K562 (cell line): ENCODE measurements at regions not wholly inside any gene's neighbourhood (a gene's known extent, or its start where the extent isn't known, plus 50 kb on each side); places are given as distances from the start of the nearest gene placed in this dataset.

Source experiments
- ATAC-seq: fragments of 200-7000 bp; cut with Tn5 transposase; 3 replicates; pipeline ENCODE4 v1.9.1; 2020; ENCODE audit warnings: moderate library complexity
- BruUV-seq: library from RNA; stranded (reverse); fragments of 400-500 nt; replicated peaks from 2 replicates; lab custom pipeline; 2021; lab: Mats Ljungman, UMichigan
- CTCF ChIA-PET: fragments of 300-600 bp; formaldehyde crosslinking; extraction: SDS; loops from one replicate; lab custom pipeline; 2021; ENCODE audit warnings: low intra/inter-chr PET ratio; lab: Yijun Ruan, JAX
- POLR2A ChIA-PET: fragments of 300-600, 350-650 bp; sonication (Branson Sonifier 250); formaldehyde crosslinking; extraction: SDS; loops from one replicate; lab custom pipeline; 2021; ENCODE audit warnings: antibody characterized with exemption, inconsistent platforms; lab: Yijun Ruan, JAX
- DNase-seq, 4 experiments: peaks; one replicate each; pipeline versions ENCODE4 v3.0.0 to v3.0.0-alpha.2; 2011 to 2018; ENCODE audit warnings: low spot score in 3 of 4, mixed read lengths in 3 of 4; ENCODE audit errors: extremely low read depth in 1 of 4
- FAIRE-seq: peaks from 2 replicates; lab custom pipeline; 2011; peaks lifted over from hg19 to GRCh38; lab: Jason Lieb, UNC
- H2AFZ ChIP-seq: 2 replicates; pipeline ENCODE4 v1.6.0; 2011; ENCODE audit warnings: low read depth, low read length, control low read depth, inconsistent platforms
- H3K27ac ChIP-seq: fragments of 200-600 bp; 3 replicates; pipeline ENCODE4 v1.8.0; 2011; ENCODE audit warnings: low read depth, mild to moderate bottlenecking, control low read depth, inconsistent platforms, low read length, moderate library complexity, mixed read lengths; ENCODE audit errors: extremely low read depth
- H3K27me3 ChIP-seq, 2 experiments: fragments of 300-600 bp in 1 of 2; 2 replicates in 1 of 2; 3 replicates in 1 of 2; pipeline versions ENCODE4 v1.6.0 to v1.8.0; 2011; ENCODE audit warnings: inconsistent platforms in 2 of 2, low read length in 2 of 2, mild to moderate bottlenecking in 1 of 2, mixed read lengths in 1 of 2, moderate library complexity in 1 of 2; ENCODE audit not compliant: control insufficient read depth in 2 of 2, insufficient read depth in 2 of 2
- H3K36me3 ChIP-seq: fragments of 300-600 bp; 3 replicates; pipeline ENCODE4 v1.8.0; 2011; ENCODE audit warnings: mild to moderate bottlenecking, low read length, inconsistent platforms; ENCODE audit not compliant: control insufficient read depth, insufficient read depth
- H3K4me1 ChIP-seq, 2 experiments: fragments of 200-600 bp in 1 of 2; replicated peaks in 1 of 2; 2 replicates in 1 of 2; 3 replicates in 1 of 2; pipeline versions ENCODE4 v1.5.1 to v1.8.0; 2011; ENCODE audit warnings: inconsistent platforms in 2 of 2, low read length in 2 of 2, mild to moderate bottlenecking in 1 of 2, mixed read lengths in 1 of 2, moderate library complexity in 1 of 2; ENCODE audit not compliant: control insufficient read depth in 2 of 2, insufficient read depth in 2 of 2
- H3K4me2 ChIP-seq: 2 replicates; pipeline ENCODE4 v1.6.1; 2011; ENCODE audit warnings: low read length, control low read depth, inconsistent platforms, mixed read lengths; ENCODE audit not compliant: insufficient read depth
- H3K4me3 ChIP-seq: fragments of 200-600 bp; sonication (generic), shearing (Covaris generic); 2 replicates; pipeline ENCODE4 v1.5.1; 2016; ENCODE audit warnings: control low read depth, inconsistent platforms
- H3K79me2 ChIP-seq: fragments of 200-600 bp; 3 replicates; pipeline ENCODE4 v1.8.0; 2011; ENCODE audit warnings: low read length, inconsistent platforms; ENCODE audit not compliant: control insufficient read depth, insufficient read depth
- H3K9ac ChIP-seq, 2 experiments: 2 replicates each; pipeline versions ENCODE4 v1.6.0 to v1.6.1; 2011; ENCODE audit warnings: low read depth in 2 of 2, low read length in 2 of 2, control low read depth in 1 of 2, inconsistent platforms in 1 of 2, mild to moderate bottlenecking in 1 of 2, mixed read lengths in 1 of 2; ENCODE audit not compliant: insufficient read depth in 1 of 2
- H3K9me1 ChIP-seq: one replicate; pipeline ENCODE4 v1.6.0; 2011; ENCODE audit warnings: inconsistent platforms, mild to moderate bottlenecking, low read length, moderate library complexity; ENCODE audit not compliant: control insufficient read depth, insufficient read depth
- H3K9me3 ChIP-seq: replicated peaks from 2 replicates; pipeline ENCODE4 v1.5.1; 2011; ENCODE audit warnings: low read depth, low read length, inconsistent platforms; ENCODE audit not compliant: control insufficient read depth, insufficient read depth
- H4K20me1 ChIP-seq: replicated peaks from 2 replicates; pipeline ENCODE4 v1.6.1; 2011; ENCODE audit warnings: low read length, inconsistent platforms, mixed read lengths; ENCODE audit not compliant: control insufficient read depth, insufficient read depth
- KDM2B ChIP-seq: fragments of 250-450 bp; sonication (Bioruptor Pico); IDR thresholded peaks from 2 replicates; pipeline ENCODE4 v1.8.0; 2021; ENCODE audit warnings: mild to moderate bottlenecking, moderate library complexity
- KLF16 ChIP-seq: IDR thresholded peaks from 2 replicates; pipeline ENCODE4 v1.6.1; 2016; ENCODE audit warnings: antibody characterized with exemption
- POLR2B ChIP-seq: fragments of 450-650 bp; IDR thresholded peaks from 2 replicates; pipeline ENCODE4 v1.6.1; 2018; ENCODE audit warnings: low read depth; ENCODE audit not compliant: partially characterized antibody
- SIN3A ChIP-seq, 2 experiments: fragments of 150-350 bp in 1 of 2; IDR thresholded peaks; 2 replicates each; pipeline ENCODE4 v1.6.1; 2011 to 2016; ENCODE audit warnings: borderline replicate concordance in 2 of 2, low read depth in 2 of 2, low read length in 2 of 2, mild to moderate bottlenecking in 2 of 2, moderate library complexity in 2 of 2; ENCODE audit not compliant: control insufficient read depth in 1 of 2
- TSHZ1 ChIP-seq: fragments of 250-450 bp; sonication (Bioruptor Pico); IDR thresholded peaks from 2 replicates; pipeline ENCODE4 v1.4.0; 2020; ENCODE audit warnings: mild to moderate bottlenecking, moderate library complexity
- ZFP1 ChIP-seq: fragments of 450-650 bp; formaldehyde crosslinking; IDR thresholded peaks from 2 replicates; pipeline ENCODE4 v1.4.0; 2020; ENCODE audit warnings: mild to moderate bottlenecking, mixed read lengths
- ZNF175 ChIP-seq: fragments of 200-800 bp; sonication (Bioruptor generic); IDR thresholded peaks from 2 replicates; pipeline ENCODE4 v1.6.1; 2016; ENCODE audit warnings: low read depth, mild to moderate bottlenecking, missing genetic modification characterization, missing compliant biosample characterization
- ZNF398 ChIP-seq: fragments of 250-450 bp; sonication (Bioruptor Pico); IDR thresholded peaks from 2 replicates; pipeline ENCODE4 v1.8.0; 2021; ENCODE audit warnings: moderate library complexity, mild to moderate bottlenecking, inconsistent platforms
- WGBS: fragments of 100-300 bp; shearing (Covaris generic); methylation state at CpG from one replicate; pipeline ENCODE4 v1.1.6; 2016; ENCODE audit warnings: low coverage, mixed read lengths; ENCODE audit not compliant: insufficient coverage; ENCODE audit errors: missing lambda C conversion rate; 5-methylcytosine and 5-hydroxymethylcytosine counted together
- in situ Hi-C: fragments of 300-500 bp; cut with MboI; formaldehyde crosslinking; loops from 4 replicates; pipeline ENCODE4 v1.15.0; 2018; ENCODE audit warnings: inconsistent platforms, mixed read lengths
- intact Hi-C: fragments of 100-400 bp; cut with micrococcal nuclease; formaldehyde crosslinking; loops from 2 replicates; pipeline ENCODE4 v1.14.2; 2022
- TF ChIP-seq, protein P1 (sequence below): sonication (generic); formaldehyde crosslinking; IDR thresholded peaks from 2 replicates; pipeline ENCODE4 v1.8.0; 2022; ENCODE audit warnings: mild to moderate bottlenecking, low read depth, missing genetic modification reagents
- TF ChIP-seq, protein P2 (sequence below): fragments of 450-650 bp; IDR thresholded peaks from 2 replicates; pipeline ENCODE4 v1.6.1; 2016; ENCODE audit warnings: antibody characterized with exemption

DNA sequence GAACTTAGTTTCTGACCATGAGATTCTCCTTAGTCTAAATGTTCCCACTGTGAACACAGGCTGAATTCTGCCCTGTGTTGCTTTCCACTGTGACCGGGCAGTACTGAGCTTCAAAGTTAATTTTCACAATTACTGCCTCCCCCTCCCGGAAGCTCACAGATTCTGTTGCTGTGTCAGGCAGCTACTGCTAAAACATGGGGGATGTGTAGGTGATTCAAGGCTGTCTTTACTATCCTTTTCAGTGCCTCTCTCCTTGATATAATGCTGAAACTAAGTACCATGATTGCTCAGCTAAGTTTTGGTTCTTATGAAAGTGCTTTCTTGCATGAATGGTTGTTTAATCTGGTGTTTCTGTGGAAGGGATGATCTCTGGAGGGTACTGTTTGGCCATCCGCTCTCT lies 428.3 kb upstream of the NOVA1 start:
- H2AFZ ChIP-seq, result no peak overlapping the region
- no peak overlapping the region for H3K4me2 ChIP-seq
- ATAC-seq (no peak), FAIRE-seq (no peak), DNase-seq (no peak)
- no peak overlapping the region for H3K9ac ChIP-seq
- 4% methylated on average over 2 of the region's 3 CpGs for WGBS
- POLR2A ChIA-PET, result no interaction called here
- no peak overlapping the region for H3K27ac ChIP-seq
- in situ Hi-C loops (no loop called here), intact Hi-C loops (no loop called here)
- H3K9me3 ChIP-seq, result no peaks in the 10 kb centered on the region
- CTCF ChIA-PET, result no interaction called here
- no peaks in the 10 kb centered on the region for H3K9me1 ChIP-seq
- no peaks in the 10 kb centered on the region for H3K36me3 ChIP-seq
- H3K79me2 ChIP-seq, result no peaks in the 10 kb centered on the region
- no peaks in the 10 kb centered on the region for H3K27me3 ChIP-seq
- TF ChIP-seq POLR2B (no peak), KDM2B (no peak), KLF16 (no peak), ZNF398 (CRISPR knock-in tag) (no peak), SIN3A (IDR thresholded peaks at IDR 0.05; ENCODE audit: borderline replicate concordance in 2 of 2, control insufficient read depth in 1 of 2, low read depth in 2 of 2, low read length in 2 of 2) (no peak), TSHZ1 (CRISPR knock-in tag) (no peak), ZFP1 (no peak), ZNF175 (no peak)
- TF ChIP-seq, protein P1, sequence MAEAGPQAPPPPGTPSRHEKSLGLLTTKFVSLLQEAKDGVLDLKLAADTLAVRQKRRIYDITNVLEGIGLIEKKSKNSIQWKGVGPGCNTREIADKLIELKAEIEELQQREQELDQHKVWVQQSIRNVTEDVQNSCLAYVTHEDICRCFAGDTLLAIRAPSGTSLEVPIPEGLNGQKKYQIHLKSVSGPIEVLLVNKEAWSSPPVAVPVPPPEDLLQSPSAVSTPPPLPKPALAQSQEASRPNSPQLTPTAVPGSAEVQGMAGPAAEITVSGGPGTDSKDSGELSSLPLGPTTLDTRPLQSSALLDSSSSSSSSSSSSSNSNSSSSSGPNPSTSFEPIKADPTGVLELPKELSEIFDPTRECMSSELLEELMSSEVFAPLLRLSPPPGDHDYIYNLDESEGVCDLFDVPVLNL, result no peak
- TF ChIP-seq, protein P2, sequence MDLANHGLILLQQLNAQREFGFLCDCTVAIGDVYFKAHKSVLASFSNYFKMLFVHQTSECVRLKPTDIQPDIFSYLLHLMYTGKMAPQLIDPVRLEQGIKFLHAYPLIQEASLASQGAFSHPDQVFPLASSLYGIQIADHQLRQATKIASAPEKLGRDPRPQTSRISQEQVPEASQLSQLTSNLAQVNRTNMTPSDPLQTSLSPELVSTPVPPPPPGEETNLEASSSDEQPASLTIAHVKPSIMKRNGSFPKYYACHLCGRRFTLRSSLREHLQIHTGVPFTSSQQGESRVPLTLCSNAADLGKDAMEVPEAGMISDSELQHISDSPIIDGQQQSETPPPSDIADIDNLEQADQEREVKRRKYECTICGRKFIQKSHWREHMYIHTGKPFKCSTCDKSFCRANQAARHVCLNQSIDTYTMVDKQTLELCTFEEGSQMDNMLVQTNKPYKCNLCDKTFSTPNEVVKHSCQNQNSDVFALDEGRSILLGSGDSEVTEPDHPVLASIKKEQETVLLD, result no peak
- no peaks in the 10 kb centered on the region for H3K4me1 ChIP-seq
- H3K4me3 ChIP-seq, result no peak overlapping the region
- BruUV-seq, result no TSS peak
- no peaks in the 10 kb centered on the region for H4K20me1 ChIP-seq
